Epithelial cell of proximal tubule (primary cell): ENCODE measurements at regions not wholly inside any gene's neighbourhood (a gene's known extent, or its start where the extent isn't known, plus 50 kb on each side); places are given as distances from the start of the nearest gene placed in this dataset.

Experiments
- DNase-seq: peaks from one replicate; pipeline ENCODE4 v3.0.0-alpha.2; 2011; ENCODE audit warnings: low read depth
- H3K4me3 ChIP-seq: 2 replicates; pipeline ENCODE4 v1.5.1; 2011; ENCODE audit warnings: low read depth, mild to moderate bottlenecking, low read length
- CTCF ChIP-seq: conservative IDR thresholded peaks from 2 replicates; pipeline ENCODE4 v1.5.1; 2012; ENCODE audit warnings: low read depth, mild to moderate bottlenecking, low read length

- TF ChIP-seq CTCF, result no peak
- DNase-seq, result no peak
- no peak overlapping the region for H3K4me3 ChIP-seq
Observed at GRCh38 chr11:135061166-135061565, 649.1 kb upstream of the B3GAT1 start.

GRCh38 chr11:135046986-135047385 is 634.9 kb upstream of the B3GAT1 start:
- no peak overlapping the region for H3K4me3 ChIP-seq
- no peak for DNase-seq
- TF ChIP-seq CTCF, result no peak

- H3K4me3 ChIP-seq, result no peak overlapping the region
- DNase-seq, result no peak
- TF ChIP-seq CTCF, result no peak
Observed at GRCh38 chr11:135046556-135046955, 634.5 kb upstream of the B3GAT1 start.

- TF ChIP-seq CTCF, result no peak
- no peak overlapping the region for H3K4me3 ChIP-seq
- no peak for DNase-seq
Observed at GRCh38 chr11:135043434-135043833, 631.4 kb upstream of the B3GAT1 start.

GRCh38 chr11:135037828-135038227 is 625.8 kb upstream of the B3GAT1 start:
- DNase-seq, result no peak
- H3K4me3 ChIP-seq, result no peak overlapping the region
- no peak for TF ChIP-seq CTCF

- TF ChIP-seq CTCF, result no peak
Observed at GRCh38 chr11:135036488-135037297, 624.7 kb upstream of the B3GAT1 start.

GRCh38 chr11:135035282-135035681 is 623.2 kb upstream of the B3GAT1 start:
- DNase-seq, result no peak
- no peak for TF ChIP-seq CTCF
- H3K4me3 ChIP-seq, result no peak overlapping the region

More at GRCh38 chr11:135036488-135037297, 624.7 kb upstream of the B3GAT1 start:
- H3K4me3 ChIP-seq, result no peak overlapping the region
- DNase-seq, result no peak
